H1 (cell line): ENCODE measurements at regions not wholly inside any gene's neighbourhood (a gene's known extent, or its start where the extent isn't known, plus 50 kb on each side); places are given as distances from the start of the nearest gene placed in this dataset.

Experiments used
- CTCF ChIA-PET: fragments of 300-600 bp; sonication (Branson Sonifier 250); formaldehyde crosslinking; loops from one replicate; lab custom pipeline; 2021; ENCODE audit not compliant: partially characterized antibody; lab: Charles Lee
- POLR2A ChIA-PET: fragments of 300-600 bp; sonication (Branson Sonifier 250); formaldehyde crosslinking; loops from one replicate; lab custom pipeline; 2021; ENCODE audit warnings: inconsistent platforms; ENCODE audit not compliant: partially characterized antibody; lab: Charles Lee
- DNase-seq, 2 experiments: peaks; one replicate each; pipeline versions ENCODE4 v3.0.0 to v3.0.0-alpha.2; 2010 to 2022; ENCODE audit warnings: low spot score in 2 of 2, low read depth in 1 of 2, mixed read lengths in 1 of 2
- FAIRE-seq: peaks from 2 replicates; lab custom pipeline; 2011; peaks lifted over from hg19 to GRCh38; lab: Jason Lieb, UNC
- H2AFZ ChIP-seq: 2 replicates; pipeline ENCODE4 v1.8.1; 2012; ENCODE audit warnings: low read length, inconsistent platforms
- H2AK5ac ChIP-seq: 2 replicates; pipeline ENCODE4 v1.6.1; 2013; ENCODE audit warnings: low read depth, low read length
- H2BK120ac ChIP-seq: replicated peaks from 2 replicates; pipeline ENCODE3; 2013; ENCODE audit warnings: low read depth, low read length, inconsistent platforms
- H2BK12ac ChIP-seq: 2 replicates; pipeline ENCODE4 v1.6.1; 2013; ENCODE audit warnings: low read depth, low read length
- H2BK15ac ChIP-seq: 2 replicates; pipeline ENCODE4 v1.6.1; 2013; ENCODE audit warnings: low read length
- H2BK20ac ChIP-seq: 2 replicates; pipeline ENCODE4 v1.6.1; 2013; ENCODE audit warnings: low read length
- H2BK5ac ChIP-seq: 2 replicates; pipeline ENCODE4 v1.6.1; 2013; ENCODE audit warnings: low read depth, low read length
- H3K14ac ChIP-seq: 2 replicates; pipeline ENCODE4 v1.6.1; 2013; ENCODE audit warnings: inconsistent platforms; ENCODE audit not compliant: insufficient read length
- H3K18ac ChIP-seq: 2 replicates; pipeline ENCODE4 v1.6.1; 2013; ENCODE audit warnings: low read length; ENCODE audit errors: extremely low read depth
- H3K23ac ChIP-seq: 2 replicates; pipeline ENCODE4 v1.6.1; 2013; ENCODE audit warnings: inconsistent platforms; ENCODE audit not compliant: insufficient read length
- H3K23me2 ChIP-seq: 2 replicates; pipeline ENCODE4 v1.6.1; 2013; ENCODE audit warnings: low read depth, low read length
- H3K27ac ChIP-seq: 2 replicates; pipeline ENCODE4 v1.6.1; 2011; ENCODE audit warnings: low read depth, low read length, inconsistent platforms
- H3K27me3 ChIP-seq, 4 experiments: replicated peaks in 1 of 4; 1 replicate in 1 of 4; 2 replicates in 3 of 4; pipeline versions ENCODE4 v1.6.1 to v1.8.1; 2011 to 2013; ENCODE audit warnings: low read length in 3 of 4, mild to moderate bottlenecking in 3 of 4, inconsistent platforms in 2 of 4, mixed read lengths in 2 of 4, moderate library complexity in 1 of 4; ENCODE audit not compliant: control insufficient read depth in 3 of 4, insufficient read depth in 3 of 4; ENCODE audit errors: extremely low read depth in 1 of 4
- H3K36me3 ChIP-seq, 4 experiments: 2 replicates each; pipeline versions ENCODE4 v1.6.1 to v1.8.1; 2011 to 2013; ENCODE audit warnings: mild to moderate bottlenecking in 4 of 4, low read length in 3 of 4, moderate library complexity in 2 of 4, control low read depth in 1 of 4, inconsistent platforms in 1 of 4; ENCODE audit not compliant: insufficient read depth in 4 of 4, control insufficient read depth in 2 of 4
- H3K4ac ChIP-seq: replicated peaks from 2 replicates; pipeline ENCODE3; 2013; ENCODE audit warnings: low read length, low read depth, mixed read lengths, inconsistent platforms; ENCODE audit not compliant: insufficient read length
- H3K4me1 ChIP-seq, 4 experiments: replicated peaks in 1 of 4; 1 replicate in 1 of 4; 2 replicates in 3 of 4; pipeline versions ENCODE4 v1.6.1 to v1.8.1; 2011 to 2013; ENCODE audit warnings: low read length in 3 of 4, inconsistent platforms in 2 of 4, mixed read lengths in 1 of 4; ENCODE audit not compliant: insufficient read depth in 4 of 4, control insufficient read depth in 3 of 4
- H3K4me2 ChIP-seq, 2 experiments: 2 replicates each; pipeline versions ENCODE4 v1.6.1 to v1.8.1; 2011 to 2013; ENCODE audit warnings: low read depth in 2 of 2, low read length in 2 of 2, control low read depth in 1 of 2, inconsistent platforms in 1 of 2, mild to moderate bottlenecking in 1 of 2; ENCODE audit not compliant: insufficient read depth in 1 of 2
- H3K4me3 ChIP-seq, 4 experiments: fragments of 200-600, 300-600 bp in 1 of 4; sonication (generic), shearing (Covaris generic), sonication (Bioruptor Twin) in 1 of 4; 2 replicates each; pipeline versions ENCODE4 v1.5.1 to v1.8.1; 2011 to 2016; ENCODE audit warnings: low read length in 4 of 4, low read depth in 3 of 4, control low read depth in 2 of 4, inconsistent platforms in 2 of 4, mild to moderate bottlenecking in 2 of 4, mixed read lengths in 1 of 4, moderate library complexity in 1 of 4; ENCODE audit not compliant: insufficient read depth in 2 of 4; ENCODE audit errors: extremely low read depth in 1 of 4
- H3K56ac ChIP-seq: replicated peaks from 2 replicates; pipeline ENCODE3; 2013; ENCODE audit warnings: low read depth, mild to moderate bottlenecking, mixed read lengths, low read length, inconsistent platforms; ENCODE audit not compliant: insufficient read length
- H3K79me1 ChIP-seq: 2 replicates; pipeline ENCODE4 v1.6.1; 2013; ENCODE audit warnings: low read depth, low read length, control low read depth
- H3K79me2 ChIP-seq, 2 experiments: 2 replicates each; pipeline versions ENCODE4 v1.6.1 to v1.8.1; 2012 to 2013; ENCODE audit warnings: low read length in 2 of 2, mild to moderate bottlenecking in 2 of 2, inconsistent platforms in 1 of 2; ENCODE audit not compliant: insufficient read depth in 2 of 2, control insufficient read depth in 1 of 2
- H3K9ac ChIP-seq, 4 experiments: replicated peaks in 1 of 4; 1 replicate in 1 of 4; 2 replicates in 3 of 4; pipeline versions ENCODE4 v1.6.1 to v1.8.1; 2011 to 2013; ENCODE audit warnings: low read depth in 3 of 4, low read length in 3 of 4, control low read depth in 2 of 4, mild to moderate bottlenecking in 2 of 4, moderate library complexity in 2 of 4, inconsistent platforms in 1 of 4; ENCODE audit errors: extremely low read depth in 1 of 4
- H3K9me3 ChIP-seq, 2 experiments: 2 replicates each; pipeline versions ENCODE4 v1.6.1 to v1.8.1; 2012 to 2013; ENCODE audit warnings: mild to moderate bottlenecking in 2 of 2, moderate library complexity in 2 of 2, control low read depth in 1 of 2, inconsistent platforms in 1 of 2, low read depth in 1 of 2, low read length in 1 of 2, mixed read lengths in 1 of 2; ENCODE audit not compliant: insufficient read depth in 2 of 2
- H4K20me1 ChIP-seq, 2 experiments: replicated peaks in 1 of 2; 2 replicates each; pipeline versions ENCODE3 to v1.8.1; 2011 to 2013; ENCODE audit warnings: inconsistent platforms in 2 of 2, low read length in 2 of 2, mild to moderate bottlenecking in 1 of 2; ENCODE audit not compliant: insufficient read depth in 2 of 2, control insufficient read depth in 1 of 2
- H4K5ac ChIP-seq: 2 replicates; pipeline ENCODE4 v1.6.1; 2013; ENCODE audit warnings: low read length, low read depth, mixed read lengths, inconsistent platforms; ENCODE audit not compliant: insufficient read length
- H4K8ac ChIP-seq: 2 replicates; pipeline ENCODE4 v1.8.0; 2013; ENCODE audit warnings: mild to moderate bottlenecking, moderate library complexity, low read length, inconsistent platforms; ENCODE audit not compliant: insufficient read depth; ENCODE audit errors: extremely low read depth
- H4K91ac ChIP-seq: replicated peaks from 2 replicates; pipeline ENCODE3; 2013; ENCODE audit warnings: low read length, mixed read lengths, inconsistent platforms; ENCODE audit not compliant: insufficient read length
- ATF3 ChIP-seq: IDR thresholded peaks from 2 replicates; pipeline ENCODE4 v1.6.1; 2011; ENCODE audit warnings: low read depth, mild to moderate bottlenecking, low read length; ENCODE audit not compliant: insufficient read depth
- BACH1 ChIP-seq: IDR thresholded peaks from 2 replicates; pipeline ENCODE4 v1.6.1; 2012; ENCODE audit warnings: low read length, improper control_type of control experiment
- HDAC2 ChIP-seq, 2 experiments: fragments of 300-600 bp in 1 of 2; sonication (generic) in 1 of 2; IDR thresholded peaks; 2 replicates each; pipeline ENCODE4 v1.6.1; 2011 to 2012; ENCODE audit warnings: low read depth in 2 of 2, low read length in 2 of 2, mild to moderate bottlenecking in 2 of 2, moderate library complexity in 2 of 2, borderline replicate concordance in 1 of 2, inconsistent platforms in 1 of 2
- HDAC6 ChIP-seq: IDR thresholded peaks from one replicate; pipeline ENCODE4 v1.7.1; 2012; ENCODE audit warnings: low read depth, mild to moderate bottlenecking, inconsistent platforms, low read length, moderate library complexity
- KDM4A ChIP-seq: IDR thresholded peaks from one replicate; pipeline ENCODE4 v1.7.1; 2012; ENCODE audit warnings: low read depth, mild to moderate bottlenecking, moderate library complexity, low read length, inconsistent platforms; ENCODE audit not compliant: severe bottlenecking
- MAFK ChIP-seq: IDR thresholded peaks from 2 replicates; pipeline ENCODE4 v1.6.1; 2012; ENCODE audit warnings: low read depth, mild to moderate bottlenecking, improper control_type of control experiment, low read length
- NANOG ChIP-seq: IDR thresholded peaks from 2 replicates; pipeline ENCODE4 v1.6.1; 2011; ENCODE audit warnings: low read length, low read depth, mild to moderate bottlenecking, inconsistent platforms; ENCODE audit not compliant: insufficient read depth, poor library complexity, severe bottlenecking
- SIX5 ChIP-seq: IDR thresholded peaks from 2 replicates; pipeline ENCODE4 v1.6.1; 2011; ENCODE audit warnings: mild to moderate bottlenecking, low read depth, low read length
- SUZ12 ChIP-seq: fragments of 200-600 bp; sonication (generic); IDR thresholded peaks from 2 replicates; pipeline ENCODE4 v1.6.1; 2012; ENCODE audit warnings: mild to moderate bottlenecking, inconsistent platforms, low read length, moderate library complexity, mixed read lengths
- TCF12 ChIP-seq: IDR thresholded peaks from 2 replicates; pipeline ENCODE4 v1.6.1; 2011; ENCODE audit warnings: low read depth, mild to moderate bottlenecking, low read length
- WGBS, 2 experiments: shearing (Covaris generic) in 1 of 2; methylation state at CpG; one replicate each; pipeline versions ENCODE4 v1.1.6 to v1.1.7; 2013 to 2015; ENCODE audit warnings: low lambda C conversion rate in 2 of 2, mixed read lengths in 2 of 2, inconsistent platforms in 1 of 2, low coverage in 1 of 2, missing lambda C conversion rate in 1 of 2; ENCODE audit not compliant: insufficient replicate concordance in 2 of 2, insufficient coverage in 1 of 2, insufficient read length in 1 of 2; ENCODE audit errors: extremely low coverage in 1 of 2, missing lambda C conversion rate in 1 of 2; 5-methylcytosine and 5-hydroxymethylcytosine counted together

- H3K4me2 ChIP-seq: no peak overlapping the region
- no peaks in the 10 kb centered on the region for H3K9me3 ChIP-seq
- TF ChIP-seq SIX5 (no peak), SUZ12 (no peak), TCF12 (no peak), HDAC6 (no peak), HDAC2 (IDR thresholded peaks at IDR 0.05; ENCODE audit: borderline replicate concordance in 1 of 2, low read depth in 2 of 2, low read length in 2 of 2) (no peak), ATF3 (no peak), NANOG (no peak), MAFK (no peak), KDM4A (no peak), BACH1 (no peak)
- H3K56ac ChIP-seq: no peak overlapping the region
- H4K91ac ChIP-seq: no peak overlapping the region
- H3K9ac ChIP-seq: no peak overlapping the region
- no peak overlapping the region for H4K8ac ChIP-seq
- no peak overlapping the region for H3K23ac ChIP-seq
- DNase-seq (no peak), FAIRE-seq (no peak)
- no peak overlapping the region for H2BK5ac ChIP-seq
- H3K23me2 ChIP-seq: no peaks in the 10 kb centered on the region
- H3K14ac ChIP-seq: no peak overlapping the region
- H2BK12ac ChIP-seq: no peak overlapping the region
- no peaks in the 10 kb centered on the region for H3K4me1 ChIP-seq
- no peak overlapping the region for H2AFZ ChIP-seq
- H2BK120ac ChIP-seq: no peak overlapping the region
- H3K4ac ChIP-seq: no peak overlapping the region
- H3K18ac ChIP-seq: no peak overlapping the region
- POLR2A ChIA-PET: no interaction called here
- H3K79me1 ChIP-seq: no peaks in the 10 kb centered on the region
- no peak overlapping the region for H2BK20ac ChIP-seq
- H3K27ac ChIP-seq: no peak overlapping the region
- peaks cover 0 to 1% (median 0%) of the 10 kb centered on the region in 4 experiments; a peak in 1 of 7 replicates for H3K27me3 ChIP-seq
- no peak overlapping the region for H2BK15ac ChIP-seq
- H4K20me1 ChIP-seq: no peaks in the 10 kb centered on the region
- H3K79me2 ChIP-seq: no peaks in the 10 kb centered on the region
- no peak overlapping the region for H4K5ac ChIP-seq
- CTCF ChIA-PET: no interaction called here
- no peaks in the 10 kb centered on the region for H3K36me3 ChIP-seq
- 73% methylated on average over 4 of the region's 4 CpGs; no CpG with 5 or more reads in 1 of the 2 experiments for WGBS, 2 experiments
- H3K4me3 ChIP-seq: no peak overlapping the region
- H2AK5ac ChIP-seq: no peak overlapping the region
These were observed 1030.9 kb downstream of the NAALADL2 start for GRCh38 chr3:175890066-175890465.
